ENCODE measurements at regions not wholly inside any gene's neighbourhood (a gene's known extent, or its start where the extent isn't known, plus 50 kb on each side); places are given as distances from the start of the nearest gene placed in this dataset.

- no peaks in the 10 kb centered on the region for H4K20me1 ChIP-seq (ENCODE audit: insufficient read depth)
- H3K9me2 ChIP-seq (ENCODE audit: insufficient read depth): no peaks in the 10 kb centered on the region
- CTCF ChIA-PET: no interaction called here
- no peaks in the 10 kb centered on the region for H3K9me3 ChIP-seq (ENCODE audit: control insufficient read depth in 1 of 2, insufficient read depth in 1 of 2, low read depth in 1 of 2, low read length in 2 of 2)
- POLR2A ChIA-PET: no interaction called here
- H3K4me3 ChIP-seq (replicated peaks in 1 of 2; ENCODE audit: low read depth in 1 of 2, low read length in 2 of 2): no peak overlapping the region
- no TSS peak for BruUV-seq (replicated peaks)
- H3K9ac ChIP-seq (ENCODE audit: low read length): no peak overlapping the region
- TF ChIP-seq ZFX (IDR thresholded peaks at IDR 0.05): no peak
- TF ChIP-seq ZNF274 (IDR thresholded peaks at IDR 0.05; ENCODE audit: low read depth, low read length): no peak
- TF ChIP-seq CEBPB (IDR thresholded peaks at IDR 0.05; ENCODE audit: low read depth): no peak
- TF ChIP-seq YY1 (IDR thresholded peaks at IDR 0.05; ENCODE audit: extremely low read depth, insufficient replicate concordance, low read depth, low read length): no peak
- TF ChIP-seq CBX3 (IDR thresholded peaks at IDR 0.05; ENCODE audit: low read depth): no peak
- TF ChIP-seq POLR2A (IDR thresholded peaks at IDR 0.05; ENCODE audit: borderline replicate concordance, extremely low read depth, insufficient read depth, insufficient read length): no peak
- no peak for TF ChIP-seq REST (IDR thresholded peaks at IDR 0.05; ENCODE audit: low read depth)
- TF ChIP-seq ATF3 (IDR thresholded peaks at IDR 0.05): no peak
- no peak for TF ChIP-seq EZH2phosphoT487 (IDR thresholded peaks at IDR 0.05; ENCODE audit: borderline replicate concordance)
- DNase-seq (ENCODE audit: low read depth, low spot score) (no peak), ATAC-seq (no peak)
- H3K4me1 ChIP-seq (ENCODE audit: control insufficient read depth in 1 of 2, insufficient read depth in 2 of 2, low read length in 2 of 2): no peaks in the 10 kb centered on the region
- H3K27me3 ChIP-seq (ENCODE audit: insufficient read depth, low read length): peaks cover 20% of the 10 kb centered on the region; the same call in 1 of the 2 replicates
- no peak overlapping the region for H3K27ac ChIP-seq (ENCODE audit: low read depth, low read length)
- intact Hi-C loops (cut with micrococcal nuclease): no loop called here
- H3K36me3 ChIP-seq (ENCODE audit: control insufficient read depth in 1 of 2, insufficient read depth in 2 of 2, low read length in 2 of 2): no peaks in the 10 kb centered on the region
- no peak overlapping the region for H3K4me2 ChIP-seq (ENCODE audit: low read length)
- H2AFZ ChIP-seq (ENCODE audit: low read depth, low read length, poor library complexity, severe bottlenecking): no peak overlapping the region
- RAD21 ChIA-PET (ENCODE audit: low non-redundant PET in 1 of 2, low total read pairs in 2 of 2, uncharacterized antibody in 2 of 2, unreplicated experiment in 2 of 2): no interaction called here
- no peaks in the 10 kb centered on the region for H3K79me2 ChIP-seq (ENCODE audit: insufficient read depth, low read length)
Measured at GRCh38 chr20:18901980-18902737, 88.6 kb downstream of the SCP2D1 start.
